ENCODE measurements at regions not wholly inside any gene's neighbourhood (a gene's known extent, or its start where the extent isn't known, plus 50 kb on each side); places are given as distances from the start of the nearest gene placed in this dataset.

GRCh38 chr11:129278586-129279319 lies 86.6 kb upstream of the ARHGAP32 start:
- Histone ChIP-seq H3K27ac (peak overlapping the region in 2 of 4 donors; percentile 58 to 85), H3K4me3 (peak overlapping the region; percentile 44 to 76 (median 61)), H3K27me3 (no peaks in the 10 kb centered on the region), H3K36me3 (no peaks in the 10 kb centered on the region), H3K4me1 (peaks cover 0 to 53% (median 3%) of the 10 kb centered on the region in 4 donors), H3K9me3 (no peaks in the 10 kb centered on the region)
- peak in 1 of 3 donors; percentile 64 for DNase-seq
- TF ChIP-seq POLR2A (IDR thresholded peaks at IDR 0.05) (no peak), CTCF (IDR thresholded peaks at IDR 0.05) (no peak)

- H3K27me3 ChIP-seq = no peaks in the 10 kb centered on the region
- H3K4me1 ChIP-seq = peaks cover 0 to 45% (median 3%) of the 10 kb centered on the region in 4 donors
- TF ChIP-seq CTCF (IDR thresholded peaks at IDR 0.05) = no peak
- no peak for TF ChIP-seq POLR2A (IDR thresholded peaks at IDR 0.05)
- H3K4me3 ChIP-seq = peak overlapping the region in 2 of 4 donors; percentile 68 to 76
- no peak for DNase-seq
- H3K9me3 ChIP-seq = no peaks in the 10 kb centered on the region
- no peaks in the 10 kb centered on the region for H3K36me3 ChIP-seq
- no peak overlapping the region for H3K27ac ChIP-seq
Measured at GRCh38 chr11:129277198-129277843, 85.2 kb upstream of the ARHGAP32 start.

DNA sequence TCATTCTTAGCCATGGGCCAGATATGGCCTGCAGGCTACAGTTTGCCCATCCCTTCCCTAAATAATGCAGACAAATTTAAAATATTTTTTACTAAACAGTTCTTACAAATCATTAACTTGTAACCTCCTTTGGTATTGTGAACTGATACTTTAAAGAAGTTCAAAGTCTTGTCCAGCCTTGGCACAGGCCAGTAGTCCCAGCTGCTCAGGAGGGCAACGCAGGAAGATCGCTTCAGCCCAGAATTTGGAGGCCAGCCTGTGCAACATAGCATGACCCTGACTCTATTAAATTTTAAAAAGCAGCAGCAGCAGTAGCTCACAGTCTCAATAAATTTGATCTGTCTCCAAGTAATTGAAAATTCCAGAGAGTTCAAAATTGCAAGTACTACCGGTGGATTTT lies 83.7 kb upstream of the ARHGAP32 start:
- TF ChIP-seq POLR2A (IDR thresholded peaks at IDR 0.05) (peak in 1 of 2 donors; percentile 12), CTCF (IDR thresholded peaks at IDR 0.05) (no peak)
- Histone ChIP-seq H3K9me3 (no peaks in the 10 kb centered on the region), H3K4me3 (no peak overlapping the region), H3K36me3 (no peaks in the 10 kb centered on the region), H3K27ac (no peak overlapping the region), H3K27me3 (no peaks in the 10 kb centered on the region), H3K4me1 (peaks cover 0 to 43% (median 3%) of the 10 kb centered on the region in 4 donors)
- peak in 1 of 3 donors; percentile 50 for DNase-seq

- TF ChIP-seq CTCF (IDR thresholded peaks at IDR 0.05) = no peak
- no peak for TF ChIP-seq POLR2A (IDR thresholded peaks at IDR 0.05)
- no peaks in the 10 kb centered on the region for H3K9me3 ChIP-seq
- H3K27me3 ChIP-seq = no peaks in the 10 kb centered on the region
- DNase-seq = no peak
- peaks cover 0 to 31% (median 2%) of the 10 kb centered on the region in 4 donors for H3K4me1 ChIP-seq
- H3K36me3 ChIP-seq = no peaks in the 10 kb centered on the region
- H3K27ac ChIP-seq = no peak overlapping the region
- no peak overlapping the region for H3K4me3 ChIP-seq
Measured at GRCh38 chr11:129273944-129274711, 82.0 kb upstream of the ARHGAP32 start.

DNA sequence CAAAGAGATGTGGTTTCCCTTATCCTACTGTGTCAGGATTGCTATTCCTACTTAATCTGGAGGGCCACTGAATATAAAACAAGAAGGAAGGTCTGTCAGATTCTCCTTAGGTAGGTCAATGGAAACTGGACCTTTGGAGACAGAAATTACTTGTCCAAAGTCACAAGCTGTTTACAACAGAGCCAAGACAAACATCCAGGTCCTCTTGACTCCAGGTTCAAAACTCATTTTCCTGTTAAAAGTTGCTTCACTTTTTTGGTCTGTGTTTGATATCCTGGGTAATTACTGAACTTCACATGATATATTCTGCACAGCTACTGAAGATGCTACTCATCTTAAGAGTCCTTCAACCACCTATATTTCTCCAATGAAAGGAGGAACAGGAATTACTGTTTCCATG lies 81.2 kb upstream of the ARHGAP32 start:
- Histone ChIP-seq H3K36me3 (no peaks in the 10 kb centered on the region), H3K27ac (no peak overlapping the region), H3K27me3 (no peaks in the 10 kb centered on the region), H3K9me3 (no peaks in the 10 kb centered on the region), H3K4me3 (no peak overlapping the region), H3K4me1 (peaks cover 0 to 31% (median 2%) of the 10 kb centered on the region in 4 donors)
- no peak for DNase-seq
- TF ChIP-seq POLR2A (IDR thresholded peaks at IDR 0.05) = no peak
- TF ChIP-seq CTCF (IDR thresholded peaks at IDR 0.05) = no peak

All from Peyer's patch (tissue), 4 donors.